ENCODE measurements at regions not wholly inside any gene's neighbourhood (a gene's known extent, or its start where the extent isn't known, plus 50 kb on each side); places are given as distances from the start of the nearest gene placed in this dataset.

- Histone ChIP-seq H4K20me1 (replicated peaks; ENCODE audit: control insufficient read depth, extremely low read depth, insufficient read depth, low read length) (no peaks in the 10 kb centered on the region), H3K36me3 (ENCODE audit: control insufficient read depth in 2 of 2, extremely low read depth in 1 of 2, insufficient read depth in 2 of 2, low read length in 2 of 2) (no peaks in the 10 kb centered on the region), H3K9me1 (replicated peaks; ENCODE audit: control insufficient read depth, extremely low read depth, insufficient read depth, low read length) (no peaks in the 10 kb centered on the region), H2AFZ (ENCODE audit: low read depth, low read length) (no peak overlapping the region), H3K27ac (ENCODE audit: insufficient read depth, low read depth, low read length) (no peak overlapping the region), H3K4me3 (replicated peaks in 1 of 3; ENCODE audit: insufficient read depth in 1 of 3, low read depth in 1 of 3, low read length in 3 of 3) (no peak overlapping the region), H3K27me3 (ENCODE audit: control insufficient read depth in 2 of 2, insufficient read depth in 2 of 2, low read length in 2 of 2) (no peaks in the 10 kb centered on the region), H3K4me2 (ENCODE audit: insufficient read depth, low read length) (no peak overlapping the region), H3K9ac (replicated peaks; ENCODE audit: extremely low read depth, insufficient read depth, low read length) (no peak overlapping the region), H3K9me3 (replicated peaks; ENCODE audit: control insufficient read depth, insufficient read depth, low read length) (no peaks in the 10 kb centered on the region), H3K4me1 (ENCODE audit: control insufficient read depth, extremely low read depth, insufficient read depth, low read length) (no peaks in the 10 kb centered on the region), H3K79me2 (ENCODE audit: control insufficient read depth, insufficient read depth, low read length) (no peaks in the 10 kb centered on the region)
- ChIA-PET CTCF (no interaction called here), POLR2A (no interaction called here)
- no peak for FAIRE-seq
- DNase-seq (ENCODE audit: low read depth, low spot score), result no peak
- intact Hi-C loops (cut with micrococcal nuclease) (no loop called here), dilution Hi-C loops (cut with MboI; ENCODE audit: extremely low pct_ligation_motif_present, low sequenced_read_pairs) (no loop called here)
- TF ChIP-seq EZH2 (IDR thresholded peaks at IDR 0.05; ENCODE audit: borderline replicate concordance, low read depth, low read length, severe bottlenecking) (no peak), MAX (IDR thresholded peaks at IDR 0.05; ENCODE audit: insufficient read depth, insufficient read length) (no peak), POLR2AphosphoS5 (IDR thresholded peaks at IDR 0.05; ENCODE audit: insufficient read depth, low read depth, low read length) (no peak), CTCF (IDR thresholded peaks at IDR 0.05; ENCODE audit: extremely low read depth in 1 of 2, insufficient read depth in 1 of 2, low read depth in 1 of 2, low read length in 2 of 2) (no peak)
- no TSS peak for BruUV-seq (replicated peaks)
These were observed 114.8 kb downstream of the TBXT start for GRCh38 chr6:166052837-166053236.

- FAIRE-seq (no peak), DNase-seq (ENCODE audit: low read depth, low spot score) (no peak)
- ChIA-PET POLR2A (no interaction called here), CTCF (no interaction called here)
- no peak for TF ChIP-seq GATA2 (IDR thresholded peaks at IDR 0.05; ENCODE audit: insufficient read depth, insufficient read length, low read depth, low read length)
- TF ChIP-seq MYC (IDR thresholded peaks at IDR 0.05; ENCODE audit: low read depth, low read length), result no peak
- no peak for TF ChIP-seq MAX (IDR thresholded peaks at IDR 0.05; ENCODE audit: insufficient read depth, insufficient read length)
- no peak for TF ChIP-seq FOS (IDR thresholded peaks at IDR 0.05; ENCODE audit: borderline replicate concordance, insufficient read depth, low read length)
- TF ChIP-seq EZH2 (IDR thresholded peaks at IDR 0.05; ENCODE audit: borderline replicate concordance, low read depth, low read length, severe bottlenecking), result no peak
- no peak for TF ChIP-seq POLR2A (IDR thresholded peaks at IDR 0.05; ENCODE audit: low read depth, low read length)
- TF ChIP-seq POLR2AphosphoS5 (IDR thresholded peaks at IDR 0.05; ENCODE audit: insufficient read depth, low read depth, low read length), result no peak
- TF ChIP-seq JUN (IDR thresholded peaks at IDR 0.05; ENCODE audit: borderline replicate concordance, insufficient read depth, insufficient read length, low read depth), result no peak
- TF ChIP-seq CTCF (IDR thresholded peaks at IDR 0.05; ENCODE audit: extremely low read depth in 1 of 2, insufficient read depth in 1 of 2, low read depth in 1 of 2, low read length in 2 of 2), result no peak
- no peak overlapping the region for H3K27ac ChIP-seq (ENCODE audit: insufficient read depth, low read depth, low read length)
- H3K27me3 ChIP-seq (ENCODE audit: control insufficient read depth in 2 of 2, insufficient read depth in 2 of 2, low read length in 2 of 2), result no peaks in the 10 kb centered on the region
- no peaks in the 10 kb centered on the region for H3K4me1 ChIP-seq (ENCODE audit: control insufficient read depth, extremely low read depth, insufficient read depth, low read length)
- no peak overlapping the region for H3K9ac ChIP-seq (replicated peaks; ENCODE audit: extremely low read depth, insufficient read depth, low read length)
- no peaks in the 10 kb centered on the region for H3K9me1 ChIP-seq (replicated peaks; ENCODE audit: control insufficient read depth, extremely low read depth, insufficient read depth, low read length)
- no peak overlapping the region for H3K4me2 ChIP-seq (ENCODE audit: insufficient read depth, low read length)
- no TSS peak for BruUV-seq (replicated peaks)
- no peaks in the 10 kb centered on the region for H3K79me2 ChIP-seq (ENCODE audit: control insufficient read depth, insufficient read depth, low read length)
- dilution Hi-C loops (cut with MboI; ENCODE audit: extremely low pct_ligation_motif_present, low sequenced_read_pairs) (no loop called here), intact Hi-C loops (cut with micrococcal nuclease) (no loop called here)
- H4K20me1 ChIP-seq (replicated peaks; ENCODE audit: control insufficient read depth, extremely low read depth, insufficient read depth, low read length), result no peaks in the 10 kb centered on the region
- no peak overlapping the region for H2AFZ ChIP-seq (ENCODE audit: low read depth, low read length)
- H3K36me3 ChIP-seq (ENCODE audit: control insufficient read depth in 2 of 2, extremely low read depth in 1 of 2, insufficient read depth in 2 of 2, low read length in 2 of 2), result no peaks in the 10 kb centered on the region
- H3K4me3 ChIP-seq (replicated peaks in 1 of 3; ENCODE audit: insufficient read depth in 1 of 3, low read depth in 1 of 3, low read length in 3 of 3), result no peak overlapping the region
- no peaks in the 10 kb centered on the region for H3K9me3 ChIP-seq (replicated peaks; ENCODE audit: control insufficient read depth, insufficient read depth, low read length)
These were observed 117.1 kb downstream of the TBXT start for GRCh38 chr6:166050559-166050958.

Measured in endothelial cell of umbilical vein (primary cell).